Choroid plexus epithelial cell (primary cell): ENCODE measurements at regions not wholly inside any gene's neighbourhood (a gene's known extent, or its start where the extent isn't known, plus 50 kb on each side); places are given as distances from the start of the nearest gene placed in this dataset.

Experiments used
- DNase-seq: peaks from one replicate; pipeline ENCODE4 v3.0.0-alpha.2; 2010; ENCODE audit warnings: low read depth
- H3K4me3 ChIP-seq: 2 replicates; pipeline ENCODE4 v1.5.1; 2011; ENCODE audit warnings: low read depth, mild to moderate bottlenecking, control low read depth, low read length, moderate library complexity
- TF ChIP-seq, protein P1 (sequence below): conservative IDR thresholded peaks from 2 replicates; pipeline ENCODE4 v1.5.1; 2011; ENCODE audit warnings: low read depth, mild to moderate bottlenecking, control low read depth, inconsistent platforms, low read length, moderate library complexity

DNA sequence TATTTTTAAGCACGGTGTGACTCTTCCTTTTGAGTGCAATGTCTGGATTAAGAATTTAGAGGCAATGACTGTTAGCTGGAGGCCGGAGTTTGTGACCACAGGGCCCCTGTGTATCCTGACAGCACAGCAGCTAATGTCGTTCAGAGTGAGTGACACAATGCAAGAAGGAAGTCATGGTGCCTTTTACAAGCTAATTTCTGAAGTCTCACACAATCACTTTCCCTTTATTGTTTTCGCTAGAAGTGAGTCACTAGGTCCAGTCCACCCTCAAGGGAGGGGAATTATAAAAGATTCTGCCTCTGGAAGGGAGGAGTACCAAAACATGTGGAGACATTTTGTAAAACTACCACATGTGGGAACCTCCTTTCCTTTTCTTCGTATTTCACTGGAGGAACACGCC is 185.5 kb upstream of the FGF10 start:
- DNase-seq = no peak
- H3K4me3 ChIP-seq = no peak overlapping the region
- TF ChIP-seq, protein P1, sequence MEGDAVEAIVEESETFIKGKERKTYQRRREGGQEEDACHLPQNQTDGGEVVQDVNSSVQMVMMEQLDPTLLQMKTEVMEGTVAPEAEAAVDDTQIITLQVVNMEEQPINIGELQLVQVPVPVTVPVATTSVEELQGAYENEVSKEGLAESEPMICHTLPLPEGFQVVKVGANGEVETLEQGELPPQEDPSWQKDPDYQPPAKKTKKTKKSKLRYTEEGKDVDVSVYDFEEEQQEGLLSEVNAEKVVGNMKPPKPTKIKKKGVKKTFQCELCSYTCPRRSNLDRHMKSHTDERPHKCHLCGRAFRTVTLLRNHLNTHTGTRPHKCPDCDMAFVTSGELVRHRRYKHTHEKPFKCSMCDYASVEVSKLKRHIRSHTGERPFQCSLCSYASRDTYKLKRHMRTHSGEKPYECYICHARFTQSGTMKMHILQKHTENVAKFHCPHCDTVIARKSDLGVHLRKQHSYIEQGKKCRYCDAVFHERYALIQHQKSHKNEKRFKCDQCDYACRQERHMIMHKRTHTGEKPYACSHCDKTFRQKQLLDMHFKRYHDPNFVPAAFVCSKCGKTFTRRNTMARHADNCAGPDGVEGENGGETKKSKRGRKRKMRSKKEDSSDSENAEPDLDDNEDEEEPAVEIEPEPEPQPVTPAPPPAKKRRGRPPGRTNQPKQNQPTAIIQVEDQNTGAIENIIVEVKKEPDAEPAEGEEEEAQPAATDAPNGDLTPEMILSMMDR = no peak

DNA sequence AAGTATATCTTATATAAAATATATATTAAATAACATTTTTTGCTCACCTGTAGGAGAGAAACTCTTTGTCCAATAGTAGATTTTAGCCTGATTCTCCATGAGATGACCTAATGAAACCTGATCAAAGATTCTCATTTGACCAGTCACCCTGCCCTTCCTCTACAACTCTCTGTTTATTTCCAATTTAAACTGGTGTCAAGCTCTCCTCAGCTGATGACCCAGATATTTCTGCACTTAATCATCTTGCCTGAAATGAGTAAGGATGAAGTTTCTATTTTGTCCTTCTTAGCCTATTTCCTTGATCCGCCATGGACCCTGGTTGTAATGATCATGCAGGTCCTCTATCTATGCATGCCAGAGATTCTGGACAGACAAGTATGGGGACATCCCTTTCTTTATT is 179.3 kb upstream of the FGF10 start:
- TF ChIP-seq, protein P1 = no peak
- no peak for DNase-seq
- no peak overlapping the region for H3K4me3 ChIP-seq

DNA sequence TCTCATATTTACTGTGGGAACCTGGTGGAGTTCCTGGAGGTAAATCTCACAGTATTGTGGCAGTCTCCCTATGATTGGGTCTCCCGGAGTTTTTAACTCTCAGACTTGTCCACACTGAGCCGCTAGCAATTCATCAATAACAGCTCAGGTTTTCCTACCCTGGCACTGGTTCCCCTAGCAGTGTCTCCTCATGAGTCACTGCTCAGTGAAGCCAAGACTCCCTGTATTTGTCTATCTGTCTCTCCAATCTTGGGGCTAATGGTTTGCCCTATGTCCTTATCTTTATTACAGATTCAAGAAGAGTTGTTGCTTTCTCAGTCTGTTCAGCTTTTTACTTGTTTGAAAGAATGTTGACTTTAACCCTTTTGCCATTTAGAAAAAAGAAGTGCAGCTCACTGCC is 176.7 kb upstream of the FGF10 start:
- DNase-seq = no peak
- H3K4me3 ChIP-seq = no peak overlapping the region
- TF ChIP-seq, protein P1 = no peak

DNA sequence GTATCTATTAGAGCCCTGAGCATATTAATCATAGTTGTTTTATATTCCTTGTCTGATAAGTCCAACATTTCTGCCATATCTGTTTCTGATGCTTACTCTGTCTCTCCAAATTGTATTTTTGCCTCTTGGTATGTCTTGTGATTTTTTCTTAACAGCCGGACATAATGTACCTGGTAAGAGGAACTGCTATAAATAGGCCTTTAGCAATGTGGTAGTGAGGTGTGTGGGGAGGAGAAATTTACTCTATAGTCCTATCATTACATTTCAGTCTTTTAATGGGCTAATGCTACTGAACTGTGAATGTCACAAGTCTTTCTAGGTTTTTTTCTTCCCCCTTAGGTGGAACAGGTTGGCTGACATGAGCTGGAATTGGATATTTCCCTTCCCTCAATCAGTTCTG is 176.1 kb upstream of the FGF10 start:
- no peak for DNase-seq
- no peak overlapping the region for H3K4me3 ChIP-seq
- TF ChIP-seq, protein P1 = no peak

DNA sequence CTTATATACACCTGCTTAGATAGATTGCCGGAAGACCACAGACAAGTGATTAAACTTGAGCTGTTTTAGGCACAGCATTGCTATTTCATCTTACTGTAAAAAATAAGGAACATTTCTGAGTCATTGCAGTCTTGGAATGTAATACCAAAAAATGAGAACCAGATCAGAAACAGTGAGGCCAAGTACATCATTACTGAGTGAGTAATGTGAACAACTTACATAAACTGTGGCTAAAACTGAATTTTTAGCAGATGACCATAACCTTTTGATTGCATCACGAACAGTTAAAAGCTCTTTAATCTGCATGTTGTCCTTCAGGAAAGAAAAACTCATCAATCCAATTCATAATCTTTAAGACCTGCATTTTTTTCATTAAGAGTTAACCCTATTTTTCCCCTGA is 157.1 kb upstream of the FGF10 start:
- peak; percentile 7 for DNase-seq
- TF ChIP-seq, protein P1 = no peak
- H3K4me3 ChIP-seq = no peak overlapping the region

DNA sequence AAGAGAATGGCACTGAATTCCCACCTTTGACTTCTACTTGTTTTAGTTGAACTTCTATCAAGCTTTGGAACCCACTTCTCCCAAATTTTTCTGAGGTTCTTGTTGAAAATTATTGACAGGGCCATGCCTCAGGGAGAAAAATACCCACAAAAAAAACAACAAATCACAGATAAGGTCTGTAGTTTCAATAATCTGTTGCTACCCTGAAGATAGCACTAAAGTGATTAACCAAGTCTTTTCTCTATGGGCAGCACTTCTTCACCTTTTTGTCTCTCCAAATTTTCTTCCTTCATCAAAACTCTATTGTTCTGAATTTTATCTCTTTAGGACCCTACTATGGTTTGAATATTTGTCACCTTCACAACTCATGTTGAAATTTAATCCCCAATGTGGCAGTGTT is 154.3 kb upstream of the FGF10 start:
- no peak overlapping the region for H3K4me3 ChIP-seq
- no peak for DNase-seq
- TF ChIP-seq, protein P1 = no peak

DNA sequence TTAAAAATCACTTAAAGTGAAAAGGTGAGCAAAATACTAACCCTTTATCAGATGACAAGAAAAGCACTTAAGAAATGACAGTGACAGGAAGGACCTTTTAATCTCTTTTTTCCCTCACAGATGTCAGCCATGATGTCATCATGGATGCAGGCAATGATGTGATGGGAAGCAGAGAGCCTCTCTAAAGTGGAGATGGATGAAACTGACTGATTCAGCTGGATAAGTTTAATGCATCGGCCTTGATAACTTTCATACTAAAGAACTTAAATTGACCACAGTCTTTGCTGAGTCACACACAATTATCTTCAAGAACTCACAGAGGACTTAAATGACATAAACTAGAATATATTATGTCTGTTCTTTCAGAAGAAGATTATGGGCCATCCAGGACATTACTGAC is 153.2 kb upstream of the FGF10 start:
- DNase-seq = no peak
- TF ChIP-seq, protein P1 = no peak
- H3K4me3 ChIP-seq = no peak overlapping the region
